Esophagus squamous epithelium (tissue), 4 donors: ENCODE measurements at regions not wholly inside any gene's neighbourhood (a gene's known extent, or its start where the extent isn't known, plus 50 kb on each side); places are given as distances from the start of the nearest gene placed in this dataset.

Experiments
- CTCF ChIP-seq, 6 experiments: fragments of 450-650 bp in 4 of 6; fragments of 200-600 bp in 2 of 6; sonication (generic) in 2 of 6; IDR thresholded peaks; one replicate each; pipeline ENCODE4 v1.5.1; 2016 to 2019; ENCODE audit warnings: antibody characterized with exemption in 6 of 6, mild to moderate bottlenecking in 4 of 6, moderate library complexity in 4 of 6
- POLR2A ChIP-seq, 4 donors: fragments of 450-650 bp; IDR thresholded peaks; one replicate each; pipeline ENCODE4 v1.6.1; 2017; ENCODE audit warnings: antibody characterized with exemption in 4 of 4, mild to moderate bottlenecking in 4 of 4, moderate library complexity in 3 of 4

DNA sequence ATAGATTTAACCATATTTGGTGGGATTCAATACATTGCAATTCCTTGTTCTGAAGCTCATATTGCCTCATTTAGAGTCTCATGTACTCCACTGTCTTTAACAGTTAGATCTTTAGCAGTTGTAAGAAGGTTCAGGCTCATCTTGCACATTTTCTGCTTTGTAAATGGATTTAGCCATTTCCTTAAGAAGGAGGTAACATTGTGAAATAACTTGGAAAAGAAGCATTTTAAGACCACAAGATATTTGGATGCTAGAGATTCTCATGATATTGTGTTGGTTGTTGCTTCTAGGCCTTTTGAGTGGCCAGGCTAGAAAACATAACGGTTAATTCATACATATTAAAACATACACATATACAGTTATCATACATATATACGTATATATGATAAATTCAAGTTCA, 445.8 kb upstream of the NXPH2 start:
- TF ChIP-seq POLR2A (IDR thresholded peaks at IDR 0.05) (no peak), CTCF (IDR thresholded peaks at IDR 0.05) (no peak)
